GM23248 (cell line): ENCODE measurements at regions not wholly inside any gene's neighbourhood (a gene's known extent, or its start where the extent isn't known, plus 50 kb on each side); places are given as distances from the start of the nearest gene placed in this dataset.

Source experiments
- DNase-seq: peaks from one replicate; pipeline ENCODE4 v3.0.0-alpha.2; 2015
- H2AFZ ChIP-seq: fragments of 200-600 bp; sonication (generic); 2 replicates; pipeline ENCODE4 v1.6.1; 2016; ENCODE audit warnings: antibody characterized with exemption
- H3F3A ChIP-seq: fragments of 200-600 bp; sonication (generic); 2 replicates; pipeline ENCODE4 v1.6.1; 2016; ENCODE audit warnings: mild to moderate bottlenecking, antibody characterized with exemption, mixed run types; ENCODE audit not compliant: insufficient read depth
- H3K27ac ChIP-seq: fragments of 200-600 bp; sonication (generic); 2 replicates; pipeline ENCODE4 v1.5.1; 2016; ENCODE audit warnings: mild to moderate bottlenecking
- H3K27me3 ChIP-seq: fragments of 200-600 bp; sonication (generic); replicated peaks from 2 replicates; pipeline ENCODE4 v1.6.1; 2016; ENCODE audit warnings: mild to moderate bottlenecking; ENCODE audit not compliant: insufficient read depth
- H3K36me3 ChIP-seq: fragments of 200-600 bp; sonication (generic); 2 replicates; pipeline ENCODE4 v1.6.1; 2016; ENCODE audit warnings: low read depth, mild to moderate bottlenecking
- H3K4me1 ChIP-seq: fragments of 200-600 bp; sonication (generic); 2 replicates; pipeline ENCODE4 v1.6.1; 2016; ENCODE audit warnings: mild to moderate bottlenecking; ENCODE audit not compliant: insufficient read depth
- H3K4me2 ChIP-seq: fragments of 200-600 bp; sonication (generic); one replicate; pipeline ENCODE4 v1.6.1; 2016; ENCODE audit warnings: mild to moderate bottlenecking; ENCODE audit not compliant: unreplicated experiment
- H3K4me3 ChIP-seq: fragments of 200-600 bp; sonication (generic); 2 replicates; pipeline ENCODE4 v1.5.1; 2016; ENCODE audit warnings: mild to moderate bottlenecking
- H3K79me2 ChIP-seq: fragments of 200-600 bp; sonication (generic); 2 replicates; pipeline ENCODE4 v1.6.1; 2016; ENCODE audit warnings: mild to moderate bottlenecking; ENCODE audit not compliant: insufficient read depth
- H3K9ac ChIP-seq: fragments of 200-600 bp; sonication (generic); 2 replicates; pipeline ENCODE4 v1.6.1; 2016; ENCODE audit warnings: mild to moderate bottlenecking
- H3K9me2 ChIP-seq: fragments of 200-600 bp; sonication (generic); 2 replicates; pipeline ENCODE4 v1.6.1; 2016; ENCODE audit warnings: mixed run types, mild to moderate bottlenecking, moderate library complexity; ENCODE audit not compliant: insufficient read depth
- H3K9me3 ChIP-seq: fragments of 200-600 bp; sonication (generic); one replicate; pipeline ENCODE4 v1.6.1; 2017; ENCODE audit warnings: low read depth
- H4K20me1 ChIP-seq: fragments of 200-600 bp; sonication (generic); 2 replicates; pipeline ENCODE4 v1.6.0; 2016; ENCODE audit not compliant: insufficient read depth
- EZH2 ChIP-seq: fragments of 200-600 bp; sonication (generic); IDR thresholded peaks from 2 replicates; pipeline ENCODE4 v1.6.1; 2018; ENCODE audit warnings: antibody characterized with exemption, mild to moderate bottlenecking; ENCODE audit not compliant: insufficient read depth, poor library complexity, severe bottlenecking
- EZH2phosphoT487 ChIP-seq: fragments of 200-600 bp; sonication (generic); IDR thresholded peaks from 2 replicates; pipeline ENCODE4 v1.6.1; 2018; ENCODE audit warnings: antibody characterized with exemption, moderate library complexity, mild to moderate bottlenecking, low read depth; ENCODE audit not compliant: insufficient read depth
- WGBS, 2 experiments: methylation state at CpG; one replicate each; pipeline ENCODE4 v1.1.6; 2015 to 2017; ENCODE audit warnings: low lambda C conversion rate in 2 of 2, low coverage in 1 of 2; ENCODE audit errors: missing lambda C conversion rate in 2 of 2; 5-methylcytosine and 5-hydroxymethylcytosine counted together
- in situ Hi-C: fragments of 300-500 bp; cut with MboI; formaldehyde crosslinking; loops from 2 replicates; pipeline ENCODE4 v1.15.0; 2020

- H3K4me2 ChIP-seq: no peak overlapping the region
- in situ Hi-C loops: no loop called here
- peaks cover 6% of the 10 kb centered on the region for H3K27me3 ChIP-seq
- H3K36me3 ChIP-seq: no peaks in the 10 kb centered on the region
- H3K9ac ChIP-seq: no peak overlapping the region
- H3K4me3 ChIP-seq: no peak overlapping the region
- H3K9me3 ChIP-seq: no peaks in the 10 kb centered on the region
- no peak overlapping the region for H2AFZ ChIP-seq
- DNase-seq: no peak
- H3K4me1 ChIP-seq: no peaks in the 10 kb centered on the region
- no peaks in the 10 kb centered on the region for H3K79me2 ChIP-seq
- WGBS, 2 experiments: 58 to 80% methylated on average over 3 to 4 of the region's 4 CpGs
- H3K9me2 ChIP-seq: no peaks in the 10 kb centered on the region
- no peaks in the 10 kb centered on the region for H4K20me1 ChIP-seq
- TF ChIP-seq EZH2phosphoT487: no peak
- no peak overlapping the region for H3K27ac ChIP-seq
- H3F3A ChIP-seq: no peaks in the 10 kb centered on the region
Observed at GRCh38 chr1:14106679-14107313, 406.8 kb downstream of the PRDM2 start.

- in situ Hi-C loops: no loop called here
- H3K36me3 ChIP-seq: no peaks in the 10 kb centered on the region
- 61 to 62% methylated on average over 14 of the region's 14 CpGs for WGBS, 2 experiments
Observed at GRCh38 chr1:14108356-14109275, 408.6 kb downstream of the PRDM2 start.

GRCh38 chr1:14109276-14109635 is 409.3 kb downstream of the PRDM2 start:
- H3K79me2 ChIP-seq: no peaks in the 10 kb centered on the region
- no peaks in the 10 kb centered on the region for H3K9me2 ChIP-seq
- no peak for DNase-seq
- no peak overlapping the region for H3K27ac ChIP-seq
- TF ChIP-seq EZH2 (no peak), EZH2phosphoT487 (no peak)
- H3F3A ChIP-seq: no peaks in the 10 kb centered on the region
- 68 to 70% methylated on average over 1 of the region's 1 CpG for WGBS, 2 experiments
- no peaks in the 10 kb centered on the region for H3K9me3 ChIP-seq
- H2AFZ ChIP-seq: no peak overlapping the region
- no peak overlapping the region for H3K4me3 ChIP-seq
- no peaks in the 10 kb centered on the region for H3K4me1 ChIP-seq
- H3K27me3 ChIP-seq: peaks cover 6% of the 10 kb centered on the region
- in situ Hi-C loops: no loop called here
- H3K36me3 ChIP-seq: no peaks in the 10 kb centered on the region
- H3K4me2 ChIP-seq: no peak overlapping the region
- no peaks in the 10 kb centered on the region for H4K20me1 ChIP-seq
- H3K9ac ChIP-seq: no peak overlapping the region

More at GRCh38 chr1:14108356-14109275, 408.6 kb downstream of the PRDM2 start:
- H3K27ac ChIP-seq: no peak overlapping the region
- H4K20me1 ChIP-seq: no peaks in the 10 kb centered on the region
- no peaks in the 10 kb centered on the region for H3K9me3 ChIP-seq
- no peak overlapping the region for H3K4me2 ChIP-seq
- H2AFZ ChIP-seq: no peak overlapping the region
- no peak for DNase-seq
- TF ChIP-seq EZH2 (no peak), EZH2phosphoT487 (no peak)
- no peak overlapping the region for H3K9ac ChIP-seq
- H3K4me3 ChIP-seq: no peak overlapping the region
- no peaks in the 10 kb centered on the region for H3K79me2 ChIP-seq
- H3K27me3 ChIP-seq: peaks cover 6% of the 10 kb centered on the region
- H3K4me1 ChIP-seq: no peaks in the 10 kb centered on the region
- H3K9me2 ChIP-seq: no peaks in the 10 kb centered on the region
- no peaks in the 10 kb centered on the region for H3F3A ChIP-seq

- Histone ChIP-seq H3K4me1 (no peaks in the 10 kb centered on the region), H2AFZ (no peak overlapping the region), H3K9ac (no peak overlapping the region), H3K4me2 (no peak overlapping the region), H3F3A (no peaks in the 10 kb centered on the region), H3K79me2 (no peaks in the 10 kb centered on the region), H4K20me1 (no peaks in the 10 kb centered on the region), H3K27me3 (peaks cover 10% of the 10 kb centered on the region), H3K36me3 (no peaks in the 10 kb centered on the region), H3K4me3 (no peak overlapping the region), H3K9me2 (no peaks in the 10 kb centered on the region), H3K27ac (no peak overlapping the region), H3K9me3 (no peaks in the 10 kb centered on the region)
- no peak for DNase-seq
- 6 to 10% methylated on average over 2 of the region's 2 CpGs for WGBS, 2 experiments
- in situ Hi-C loops: loop anchor here (10.0 kb wide), 1 partner anchor 935 kb away; no protein-coding TSS in a partner anchor
- no peak for TF ChIP-seq EZH2
- TF ChIP-seq EZH2phosphoT487: no peak
Observed at GRCh38 chr1:14110040-14110439, 410.1 kb downstream of the PRDM2 start.
